GM21576 (cell line): ENCODE measurements at regions not wholly inside any gene's neighbourhood (a gene's known extent, or its start where the extent isn't known, plus 50 kb on each side); places are given as distances from the start of the nearest gene placed in this dataset.

Experiments used
- ATAC-seq: cut with Tn5 transposase; IDR thresholded peaks from one replicate; pipeline ENCODE4 v1.9.1; 2021; ENCODE audit warnings: mild to moderate bottlenecking, moderate library complexity; ENCODE audit not compliant: unreplicated experiment

- no peak for ATAC-seq
Observed at GRCh38 chr15:31953478-31953877, 76.8 kb upstream of the CHRNA7 start.

GRCh38 chr15:31954374-31955172 is 75.7 kb upstream of the CHRNA7 start:
- no peak for ATAC-seq

GRCh38 chr15:31955734-31956133 is 74.6 kb upstream of the CHRNA7 start:
- ATAC-seq, result no peak

GRCh38 chr15:31957581-31957980 is 72.7 kb upstream of the CHRNA7 start:
- ATAC-seq, result no peak

GRCh38 chr15:31964586-31965307 is 65.6 kb upstream of the CHRNA7 start:
- no peak for ATAC-seq

GRCh38 chr15:31970007-31970406 is 60.3 kb upstream of the CHRNA7 start:
- ATAC-seq, result no peak

DNA sequence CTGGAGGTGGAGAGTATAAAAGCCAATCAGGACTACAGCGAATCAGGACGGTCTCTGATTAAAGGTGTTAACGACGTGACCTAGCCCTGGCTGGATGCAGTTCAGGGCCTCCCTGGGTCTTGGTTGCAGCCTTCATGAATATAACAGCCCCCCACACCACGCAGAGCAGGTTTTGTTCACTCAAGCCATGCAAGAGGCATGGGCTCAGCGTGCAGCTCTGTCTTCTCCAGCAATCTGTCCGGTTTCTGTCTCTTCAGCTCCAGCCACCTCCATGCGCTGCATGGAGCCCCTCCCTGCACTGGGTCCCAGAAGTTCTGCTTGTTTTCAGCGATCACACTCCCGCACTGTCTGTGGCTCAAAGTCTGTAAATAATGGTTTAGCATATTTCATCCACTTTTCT is 57.1 kb upstream of the CHRNA7 start:
- no peak for ATAC-seq

DNA sequence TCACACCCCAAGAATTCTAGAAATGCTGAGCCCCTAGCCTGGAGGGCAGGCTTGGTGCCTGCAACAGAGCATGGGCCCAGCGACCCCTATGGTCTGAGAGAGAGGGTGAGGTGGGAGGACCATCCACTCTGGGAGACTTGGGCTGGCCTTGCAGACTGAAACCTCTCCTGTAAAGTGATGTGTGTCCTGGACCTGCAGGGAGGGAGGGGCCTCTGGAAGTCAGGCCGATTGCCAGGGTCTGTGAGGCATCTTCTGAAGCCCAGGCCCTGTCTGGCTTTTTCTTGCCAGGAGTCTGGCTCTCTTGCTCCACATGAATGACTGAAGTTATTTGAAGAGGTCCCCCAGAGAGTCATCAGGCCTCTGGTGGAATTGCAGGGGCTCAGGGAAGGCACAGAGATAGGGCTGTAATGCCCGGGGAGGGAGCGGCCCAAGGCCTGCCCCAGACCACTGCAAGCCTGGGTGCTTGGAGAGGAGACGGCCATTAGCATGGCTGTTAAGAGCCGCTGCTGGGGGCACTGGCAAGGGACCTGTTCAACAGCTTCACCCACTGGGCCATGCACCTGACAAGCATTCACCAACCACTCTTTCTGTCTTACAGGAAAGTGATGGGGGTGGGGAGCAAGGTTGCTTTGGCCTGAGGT is 56.0 kb upstream of the CHRNA7 start:
- no peak for ATAC-seq

DNA sequence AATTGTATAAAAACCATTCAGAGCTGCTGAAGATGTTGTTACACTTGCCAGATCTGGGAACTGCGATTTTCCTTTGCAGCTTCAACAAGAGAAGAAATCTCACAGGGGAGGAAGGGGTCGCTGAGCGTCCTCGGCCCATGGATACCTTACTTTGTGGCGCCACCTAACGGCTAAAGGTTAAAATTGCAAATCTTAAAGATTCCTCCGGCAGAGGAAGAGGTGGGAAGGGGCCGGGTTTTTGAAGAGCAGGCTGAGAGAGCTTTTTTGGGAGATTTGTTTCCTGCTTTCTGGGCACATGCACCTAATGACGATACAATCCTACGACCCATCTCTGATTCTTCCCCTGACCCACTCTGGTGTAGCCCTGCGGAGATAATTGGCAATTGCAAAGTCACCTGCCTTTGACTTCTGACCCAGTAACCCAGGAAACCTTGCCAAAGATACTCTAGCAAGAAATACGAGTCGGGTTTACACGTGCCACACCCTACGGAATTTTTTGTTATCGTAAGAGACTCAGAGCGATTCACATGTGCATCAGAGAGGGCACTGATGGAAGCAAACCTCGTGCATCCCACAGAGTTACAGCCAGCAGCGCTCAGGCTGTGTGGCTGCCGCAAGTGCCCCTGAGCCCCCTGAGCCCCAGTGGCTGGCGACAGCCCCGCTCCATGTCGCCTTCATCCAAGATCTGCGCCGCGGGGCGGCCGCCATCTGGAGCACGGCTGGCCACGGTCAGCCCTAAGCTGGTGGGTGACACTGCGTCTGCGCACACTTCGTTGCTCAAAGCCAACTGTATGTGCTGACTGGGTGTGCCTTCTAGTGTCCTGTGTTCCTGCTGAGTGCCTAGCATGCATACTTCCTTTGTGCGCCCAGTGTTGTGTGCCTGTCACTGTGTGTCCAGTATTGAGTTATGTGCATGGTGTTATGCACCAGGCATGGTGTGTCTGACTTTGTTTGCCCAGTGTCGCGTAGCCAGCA is 55.2 kb upstream of the CHRNA7 start:
- no peak for ATAC-seq

GRCh38 chr15:31975830-31976229 is 54.5 kb upstream of the CHRNA7 start:
- no peak for ATAC-seq

DNA sequence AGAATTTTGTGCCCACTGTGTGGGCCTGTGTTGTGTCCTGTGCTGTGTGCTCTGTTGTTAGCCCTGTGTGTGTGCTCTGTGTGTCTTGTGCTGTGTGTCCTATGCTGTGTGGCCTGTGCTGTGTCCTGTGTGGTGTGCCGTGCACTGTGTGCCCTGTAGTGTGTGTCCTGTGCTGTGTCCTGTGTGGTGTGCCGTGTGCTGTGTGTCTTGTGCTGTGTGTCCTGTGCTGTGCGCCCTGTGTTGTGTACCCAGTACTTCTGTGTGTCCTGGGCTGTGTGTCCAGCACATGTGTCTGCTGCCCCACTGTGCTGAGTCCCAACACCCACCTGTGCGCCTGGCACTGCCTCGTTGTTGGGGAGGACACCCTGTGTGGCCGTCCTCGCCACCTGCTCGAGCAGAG is 53.2 kb upstream of the CHRNA7 start:
- no peak for ATAC-seq

DNA sequence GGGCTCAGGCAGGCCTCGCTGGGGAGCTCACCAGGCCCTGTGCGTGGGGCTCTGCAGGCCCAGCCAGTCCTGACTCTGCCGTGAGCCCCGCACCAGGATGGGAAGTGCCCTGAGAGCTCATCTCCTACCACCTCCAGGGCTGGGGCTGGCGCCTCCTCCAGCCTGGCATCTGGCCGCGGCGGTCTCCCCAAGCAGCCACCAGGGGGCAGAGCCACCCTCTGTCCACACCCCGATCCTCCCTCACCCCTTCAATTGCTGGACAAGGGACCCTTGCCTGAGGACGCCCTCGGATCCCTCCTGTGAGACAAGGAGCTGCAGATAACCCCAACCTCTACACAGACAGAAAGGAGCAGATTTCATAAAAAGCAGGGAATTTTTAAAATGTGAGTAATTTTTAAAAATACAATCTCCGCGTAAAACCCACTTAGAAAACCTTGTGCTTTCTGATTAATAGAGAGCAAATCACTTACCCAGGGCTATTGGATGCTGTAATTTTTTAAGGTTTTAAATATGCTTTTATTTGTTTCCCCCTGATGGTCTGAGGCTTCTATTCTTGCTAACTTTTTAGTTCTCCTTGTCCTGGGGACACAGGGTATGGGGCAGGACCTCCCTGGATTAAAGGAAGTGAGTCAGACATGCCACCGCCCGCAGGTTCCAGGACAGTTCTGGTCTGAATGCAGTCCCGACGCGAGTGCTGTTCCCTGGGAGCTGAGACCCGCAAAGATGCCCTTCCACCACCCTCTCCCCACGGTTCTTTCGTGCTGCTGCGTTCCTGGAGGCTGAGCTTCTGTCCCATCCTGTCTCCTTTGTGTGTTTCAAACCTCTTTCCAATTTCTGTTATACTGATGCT is 52.3 kb upstream of the CHRNA7 start:
- ATAC-seq, result no peak
